ENCODE measurements at regions not wholly inside any gene's neighbourhood (a gene's known extent, or its start where the extent isn't known, plus 50 kb on each side); places are given as distances from the start of the nearest gene placed in this dataset.

- Histone ChIP-seq H3K4me1 (replicated peaks in 1 of 2; ENCODE audit: control insufficient read depth in 2 of 2, insufficient read depth in 2 of 2, low read length in 2 of 2) (no peaks in the 10 kb centered on the region), H3K4me3 (no peak overlapping the region), H3K9me1 (ENCODE audit: control insufficient read depth, insufficient read depth, low read length) (no peaks in the 10 kb centered on the region), H3K4me2 (ENCODE audit: insufficient read depth, low read length) (no peak overlapping the region), H3K79me2 (ENCODE audit: control insufficient read depth, insufficient read depth, low read length) (no peaks in the 10 kb centered on the region), H3K27ac (ENCODE audit: extremely low read depth, low read depth, low read length) (no peak overlapping the region), H3K27me3 (ENCODE audit: control insufficient read depth in 2 of 2, insufficient read depth in 2 of 2, low read length in 2 of 2) (no peaks in the 10 kb centered on the region; a peak in 1 of 5 replicates), H3K9ac (ENCODE audit: insufficient read depth in 1 of 2, low read depth in 2 of 2, low read length in 2 of 2) (no peak overlapping the region), H3K9me3 (replicated peaks; ENCODE audit: control insufficient read depth, insufficient read depth, low read depth, low read length) (no peaks in the 10 kb centered on the region), H4K20me1 (replicated peaks; ENCODE audit: control insufficient read depth, insufficient read depth, low read length) (no peaks in the 10 kb centered on the region), H3K36me3 (ENCODE audit: control insufficient read depth, insufficient read depth, low read length) (no peaks in the 10 kb centered on the region), H2AFZ (ENCODE audit: low read depth, low read length) (no peak overlapping the region)
- WGBS (ENCODE audit: insufficient coverage, low coverage, missing lambda C conversion rate): 0% methylated on average over 11 of the region's 11 CpGs
- ATAC-seq: no peak
- BruUV-seq (replicated peaks): no TSS peak
- intact Hi-C loops (cut with micrococcal nuclease): no loop called here
- TF ChIP-seq FOXP4 (CRISPR knock-in tag; IDR thresholded peaks at IDR 0.05; ENCODE audit: borderline replicate concordance) (no peak), NCOA4 (IDR thresholded peaks at IDR 0.05; ENCODE audit: partially characterized antibody) (no peak), MCM5 (IDR thresholded peaks at IDR 0.05; ENCODE audit: low read depth) (no peak), ZNF444 (CRISPR knock-in tag; IDR thresholded peaks at IDR 0.05) (no peak), FOXK1 (CRISPR knock-in tag; IDR thresholded peaks at IDR 0.05; ENCODE audit: borderline replicate concordance) (no peak), MAFG (tag; conservative IDR thresholded peaks at IDR 0.05) (no peak), EZH2 (IDR thresholded peaks at IDR 0.05; ENCODE audit: borderline replicate concordance, low read depth, low read length) (no peak), CHAMP1 (IDR thresholded peaks at IDR 0.05) (no peak), MAZ (CRISPR knock-in tag; conservative IDR thresholded peaks at IDR 0.05 in 1 of 2, IDR thresholded peaks at IDR 0.05 in 1 of 2) (no peak), ZNF124 (CRISPR knock-in tag; IDR thresholded peaks at IDR 0.05) (no peak), CBFA2T2 (conservative IDR thresholded peaks at IDR 0.05) (no peak), XRCC3 (IDR thresholded peaks at IDR 0.05) (no peak), ADNP (tag; IDR thresholded peaks at IDR 0.05) (no peak), FOXA3 (CRISPR knock-in tag; conservative IDR thresholded peaks at IDR 0.05 in 1 of 2, IDR thresholded peaks at IDR 0.05 in 1 of 2) (no peak), ID3 (CRISPR knock-in tag; IDR thresholded peaks at IDR 0.05) (no peak), ID3 (tag; IDR thresholded peaks at IDR 0.05) (no peak)
- POLR2A ChIA-PET: no interaction called here
- CTCF ChIA-PET (ENCODE audit: low intra/inter-chr PET ratio): no interaction called here
- FAIRE-seq: no peak
- in situ Hi-C loops (cut with MboI): no loop called here
- DNase-seq (ENCODE audit: extremely low read depth in 1 of 4, low spot score in 3 of 4): no peak
Measured at GRCh38 chr14:95815226-95815690, 61.4 kb upstream of the TUNAR start.

Measured in K562 (cell line).